CD4-positive, alpha-beta T cell (primary cell): ENCODE measurements at regions not wholly inside any gene's neighbourhood (a gene's known extent, or its start where the extent isn't known, plus 50 kb on each side); places are given as distances from the start of the nearest gene placed in this dataset.

Experiments used
- ATAC-seq: fragments of 200-7000 bp; cut with Tn5 transposase; one replicate; pipeline ENCODE4 v1.10.0; 2022; ENCODE audit warnings: mild to moderate bottlenecking; ENCODE audit not compliant: poor library complexity
- CTCF ChIA-PET: fragments of 350-600 bp; sonication (Branson Sonifier 250); formaldehyde crosslinking; loops from one replicate; lab custom pipeline; 2021; ENCODE audit warnings: antibody characterized with exemption, inconsistent platforms; lab: Charles Lee
- POLR2A ChIA-PET: fragments of 350-600 bp; sonication (Branson Sonifier 250); formaldehyde crosslinking; loops from one replicate; lab custom pipeline; 2021; ENCODE audit warnings: antibody characterized with exemption, inconsistent platforms; lab: Charles Lee
- DNase-seq, 14 experiments: peaks; one replicate each; pipeline ENCODE4 v3.0.0-alpha.2; 2013 to 2020; ENCODE audit warnings: mixed read lengths in 2 of 14
- H3K27ac ChIP-seq, 2 donors: one replicate each; pipeline versions ENCODE4 v1.5.1 to v1.7.0; 2013; ENCODE audit warnings: low read length in 2 of 2, low read depth in 1 of 2, mild to moderate bottlenecking in 1 of 2
- H3K27me3 ChIP-seq, 2 experiments: 1 replicate in 1 of 2; 2 replicates in 1 of 2; pipeline versions ENCODE4 v1.6.1 to v1.7.0; 2013; ENCODE audit warnings: low read length in 2 of 2, control low read depth in 1 of 2, mild to moderate bottlenecking in 1 of 2, moderate library complexity in 1 of 2; ENCODE audit not compliant: insufficient read depth in 2 of 2, control insufficient read depth in 1 of 2
- H3K36me3 ChIP-seq: one replicate; pipeline ENCODE4 v1.6.1; 2013; ENCODE audit warnings: low read length, control low read depth; ENCODE audit not compliant: insufficient read depth
- H3K4me1 ChIP-seq: one replicate; pipeline ENCODE4 v1.6.1; 2013; ENCODE audit warnings: low read length, control low read depth; ENCODE audit not compliant: insufficient read depth
- H3K4me3 ChIP-seq: one replicate; pipeline ENCODE4 v1.5.1; 2013; ENCODE audit warnings: mild to moderate bottlenecking, low read length, moderate library complexity
- H3K9me3 ChIP-seq, 2 experiments: 1 replicate in 1 of 2; 2 replicates in 1 of 2; pipeline versions ENCODE4 v1.6.1 to v1.7.0; 2013; ENCODE audit warnings: low read length in 2 of 2, mild to moderate bottlenecking in 2 of 2, control low read depth in 1 of 2, moderate library complexity in 1 of 2; ENCODE audit not compliant: control insufficient read depth in 1 of 2, insufficient read depth in 1 of 2
- H3K27ac Mint-ChIP-seq: one replicate; pipeline ENCODE4 v1.8.0; 2020; ENCODE audit warnings: mixed read lengths
- H3K27me3 Mint-ChIP-seq: one replicate; pipeline ENCODE4 v1.8.0; 2021; ENCODE audit warnings: mixed read lengths
- H3K36me3 Mint-ChIP-seq: one replicate; pipeline ENCODE4 v1.8.0; 2021; ENCODE audit warnings: low read depth, mixed read lengths
- H3K4me1 Mint-ChIP-seq: one replicate; pipeline ENCODE4 v1.8.0; 2021; ENCODE audit warnings: low read depth, mixed read lengths
- H3K4me3 Mint-ChIP-seq: one replicate; pipeline ENCODE4 v1.8.0; 2020; ENCODE audit warnings: mild to moderate bottlenecking, mixed read lengths
- H3K9me3 Mint-ChIP-seq: one replicate; pipeline ENCODE4 v1.8.0; 2020; ENCODE audit warnings: mixed read lengths
- CTCF ChIP-seq: fragments of 200-600 bp; IDR thresholded peaks from one replicate; pipeline ENCODE4 v1.8.0; 2022; ENCODE audit warnings: antibody characterized with exemption, mild to moderate bottlenecking
- intact Hi-C, 2 experiments: fragments of 100-400 bp; cut with DNase I in 1 of 2; cut with micrococcal nuclease in 1 of 2; formaldehyde crosslinking; loops; one replicate each; pipeline versions ENCODE4 v1.15.1 to v1.9.0; 2023 to 2025; cut with DNase I, micrococcal nuclease

- Mint-ChIP-seq H3K36me3 (no peaks in the 10 kb centered on the region), H3K4me3 (no peak overlapping the region), H3K27ac (no peak overlapping the region), H3K4me1 (no peaks in the 10 kb centered on the region), H3K9me3 (peaks cover 2% of the 10 kb centered on the region), H3K27me3 (no peaks in the 10 kb centered on the region)
- CTCF ChIA-PET: no interaction called here
- ATAC-seq (no peak), DNase-seq (no peak)
- Histone ChIP-seq H3K27ac (no peak overlapping the region), H3K4me1 (no peaks in the 10 kb centered on the region), H3K9me3 (no peaks in the 10 kb centered on the region), H3K27me3 (no peaks in the 10 kb centered on the region), H3K36me3 (no peaks in the 10 kb centered on the region), H3K4me3 (no peak overlapping the region)
- TF ChIP-seq CTCF: no peak
- POLR2A ChIA-PET: no interaction called here
- intact Hi-C loops: no loop called here
These were observed 1445.6 kb downstream of the SI start for GRCh38 chr3:163632722-163633121.

- H3K9me3 Mint-ChIP-seq: peaks cover 9% of the 10 kb centered on the region
- no peak for TF ChIP-seq CTCF
- ChIA-PET CTCF (no interaction called here), POLR2A (no interaction called here)
- Histone ChIP-seq H3K27me3 (no peaks in the 10 kb centered on the region), H3K9me3 (no peaks in the 10 kb centered on the region), H3K36me3 (no peaks in the 10 kb centered on the region), H3K4me3 (no peak overlapping the region), H3K27ac (no peak overlapping the region), H3K4me1 (no peaks in the 10 kb centered on the region)
- H3K36me3 Mint-ChIP-seq: no peaks in the 10 kb centered on the region
- no peak overlapping the region for H3K4me3 Mint-ChIP-seq
- ATAC-seq (no peak), DNase-seq (no peak)
- no peaks in the 10 kb centered on the region for H3K4me1 Mint-ChIP-seq
- no peak overlapping the region for H3K27ac Mint-ChIP-seq
- intact Hi-C loops: no loop called here
- no peaks in the 10 kb centered on the region for H3K27me3 Mint-ChIP-seq
These were observed 1451.5 kb downstream of the SI start for GRCh38 chr3:163626753-163627152.

- Mint-ChIP-seq H3K4me1 (no peaks in the 10 kb centered on the region), H3K27ac (no peak overlapping the region), H3K36me3 (no peaks in the 10 kb centered on the region), H3K4me3 (no peak overlapping the region), H3K9me3 (peaks cover 7% of the 10 kb centered on the region), H3K27me3 (no peaks in the 10 kb centered on the region)
- Histone ChIP-seq H3K9me3 (no peaks in the 10 kb centered on the region), H3K27ac (no peak overlapping the region), H3K36me3 (no peaks in the 10 kb centered on the region), H3K27me3 (no peaks in the 10 kb centered on the region), H3K4me3 (no peak overlapping the region), H3K4me1 (no peaks in the 10 kb centered on the region)
- intact Hi-C loops: no loop called here
- DNase-seq: no peak
- ChIA-PET CTCF (interaction anchor here (0.5 kb wide), 1 partner anchor 802 kb away, joined by 3 read pairs; no protein-coding TSS in a partner anchor), POLR2A (no interaction called here)
- no peak for ATAC-seq
- no peak for TF ChIP-seq CTCF
These were observed 1455.9 kb downstream of the SI start for GRCh38 chr3:163622384-163622783.
